ENCODE measurements at regions not wholly inside any gene's neighbourhood (a gene's known extent, or its start where the extent isn't known, plus 50 kb on each side); places are given as distances from the start of the nearest gene placed in this dataset.

DNA sequence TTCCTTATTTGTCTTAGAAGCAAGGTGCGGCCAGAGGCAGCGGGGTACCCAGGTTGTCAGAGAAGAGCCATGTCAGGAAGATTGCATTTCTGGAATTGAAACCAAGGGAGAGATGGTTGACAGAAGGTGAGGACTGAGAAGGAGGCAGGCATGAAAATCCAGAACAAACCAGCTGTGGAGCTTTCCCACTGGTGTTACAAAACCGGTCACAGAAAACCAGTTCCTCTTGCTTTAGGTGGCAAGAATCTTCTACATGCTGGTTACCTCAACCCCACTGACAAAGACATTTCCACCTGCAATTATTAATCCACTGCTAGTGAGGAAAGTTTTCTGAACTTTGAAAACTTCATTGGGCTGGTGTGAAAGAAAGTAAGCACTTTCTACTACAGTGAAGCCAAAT lies 64.0 kb upstream of the MED4 start:
- DNase-seq (ENCODE audit: low read depth in 2 of 2), result no peak
- no peak overlapping the region for H3K4me3 ChIP-seq (replicated peaks in 1 of 2; ENCODE audit: low read depth in 2 of 2, low read length in 2 of 2)
- TF ChIP-seq, protein P1, sequence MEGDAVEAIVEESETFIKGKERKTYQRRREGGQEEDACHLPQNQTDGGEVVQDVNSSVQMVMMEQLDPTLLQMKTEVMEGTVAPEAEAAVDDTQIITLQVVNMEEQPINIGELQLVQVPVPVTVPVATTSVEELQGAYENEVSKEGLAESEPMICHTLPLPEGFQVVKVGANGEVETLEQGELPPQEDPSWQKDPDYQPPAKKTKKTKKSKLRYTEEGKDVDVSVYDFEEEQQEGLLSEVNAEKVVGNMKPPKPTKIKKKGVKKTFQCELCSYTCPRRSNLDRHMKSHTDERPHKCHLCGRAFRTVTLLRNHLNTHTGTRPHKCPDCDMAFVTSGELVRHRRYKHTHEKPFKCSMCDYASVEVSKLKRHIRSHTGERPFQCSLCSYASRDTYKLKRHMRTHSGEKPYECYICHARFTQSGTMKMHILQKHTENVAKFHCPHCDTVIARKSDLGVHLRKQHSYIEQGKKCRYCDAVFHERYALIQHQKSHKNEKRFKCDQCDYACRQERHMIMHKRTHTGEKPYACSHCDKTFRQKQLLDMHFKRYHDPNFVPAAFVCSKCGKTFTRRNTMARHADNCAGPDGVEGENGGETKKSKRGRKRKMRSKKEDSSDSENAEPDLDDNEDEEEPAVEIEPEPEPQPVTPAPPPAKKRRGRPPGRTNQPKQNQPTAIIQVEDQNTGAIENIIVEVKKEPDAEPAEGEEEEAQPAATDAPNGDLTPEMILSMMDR (IDR thresholded peaks at IDR 0.05; ENCODE audit: low read depth, low read length), result no peak

DNA sequence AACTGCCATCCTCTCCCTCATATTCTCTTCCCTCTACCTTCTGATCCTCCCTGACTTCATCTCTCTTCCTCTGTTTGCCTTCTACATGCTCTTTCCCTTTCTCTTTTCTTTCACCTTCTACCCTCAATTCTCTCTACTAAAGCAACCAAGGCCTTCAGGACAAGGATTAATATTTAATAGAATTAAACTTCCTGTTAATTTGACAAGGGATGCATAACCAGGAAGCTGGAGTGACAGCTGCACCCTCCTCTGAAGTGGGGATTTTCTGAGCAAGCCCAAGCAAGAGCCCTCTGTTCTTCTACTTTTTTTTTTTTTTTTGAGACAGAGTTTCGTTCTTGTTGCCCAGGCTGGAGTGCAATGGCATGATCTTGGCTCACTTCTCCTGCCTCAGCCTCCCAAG lies 63.4 kb upstream of the MED4 start:
- no peak overlapping the region for H3K4me3 ChIP-seq (replicated peaks in 1 of 2; ENCODE audit: low read depth in 2 of 2, low read length in 2 of 2)
- TF ChIP-seq, protein P1 (IDR thresholded peaks at IDR 0.05; ENCODE audit: low read depth, low read length), result no peak
- DNase-seq (ENCODE audit: low read depth in 2 of 2), result no peak

DNA sequence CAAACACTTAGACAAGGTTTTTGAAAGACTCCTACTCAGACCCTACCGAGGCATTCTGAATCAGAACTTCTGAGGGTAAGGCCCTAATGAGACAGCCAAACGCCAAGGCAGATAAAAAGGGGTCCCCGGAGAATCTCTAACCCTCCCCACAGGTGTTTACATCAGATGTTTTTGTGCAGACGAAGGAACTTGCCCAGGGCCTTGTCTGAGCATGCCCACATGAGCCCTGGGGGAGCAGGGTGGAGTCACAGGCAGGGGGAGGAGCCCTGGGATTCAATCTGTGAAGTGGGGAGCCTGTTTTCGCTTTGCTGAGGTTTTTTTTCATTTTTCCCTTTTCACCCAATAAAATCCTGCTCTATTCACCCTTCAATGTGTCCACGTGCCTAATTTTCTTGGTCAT lies 61.6 kb upstream of the MED4 start:
- TF ChIP-seq, protein P1 (IDR thresholded peaks at IDR 0.05; ENCODE audit: low read depth, low read length), result no peak
- H3K4me3 ChIP-seq (replicated peaks in 1 of 2; ENCODE audit: low read depth in 2 of 2, low read length in 2 of 2), result no peak overlapping the region
- no peak for DNase-seq (ENCODE audit: low read depth in 2 of 2)

DNA sequence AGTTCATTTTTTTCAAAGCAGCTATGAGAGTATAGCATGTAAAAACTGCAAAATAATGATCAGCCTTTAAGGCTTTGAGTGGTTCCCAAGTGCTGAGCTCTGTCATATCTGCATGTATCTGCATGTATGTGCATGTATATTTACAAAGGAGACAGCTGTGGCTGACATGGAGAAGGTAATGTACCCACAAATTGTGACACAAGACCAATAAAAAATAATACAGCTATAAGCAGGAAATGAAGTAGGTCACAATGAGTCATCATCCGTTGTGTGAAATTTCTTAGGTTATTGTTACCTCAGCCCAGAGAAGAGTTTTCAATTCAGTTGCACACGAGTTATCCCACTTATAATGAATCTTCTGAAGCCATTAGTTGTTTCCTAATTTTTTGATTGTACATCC lies 60.9 kb upstream of the MED4 start:
- H3K4me3 ChIP-seq (replicated peaks in 1 of 2; ENCODE audit: low read depth in 2 of 2, low read length in 2 of 2), result no peak overlapping the region
- TF ChIP-seq, protein P1 (IDR thresholded peaks at IDR 0.05; ENCODE audit: low read depth, low read length), result no peak
- DNase-seq (ENCODE audit: low read depth in 2 of 2), result peak; percentile 64 to 82

DNA sequence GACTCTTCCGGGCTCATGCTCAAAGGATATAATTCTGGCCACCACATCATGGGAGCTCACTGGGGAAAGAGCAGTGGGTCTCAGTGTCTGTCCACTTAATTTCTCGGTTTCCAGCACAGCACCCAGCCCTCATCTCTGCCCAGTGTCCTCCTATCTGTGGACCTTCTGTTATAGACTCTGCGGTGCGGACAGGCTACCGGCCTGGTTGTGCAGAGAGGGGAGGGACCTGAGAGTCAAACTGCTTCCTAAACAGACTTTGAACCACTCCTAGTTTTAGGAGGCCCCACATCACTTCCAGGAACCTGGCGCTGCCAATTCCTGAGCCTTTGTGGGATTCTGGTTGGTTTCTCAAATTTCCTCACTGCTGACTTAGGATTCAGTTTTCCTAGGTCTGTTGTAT lies 59.8 kb upstream of the MED4 start:
- no peak overlapping the region for H3K4me3 ChIP-seq (replicated peaks in 1 of 2; ENCODE audit: low read depth in 2 of 2, low read length in 2 of 2)
- DNase-seq (ENCODE audit: low read depth in 2 of 2), result no peak
- TF ChIP-seq, protein P1 (IDR thresholded peaks at IDR 0.05; ENCODE audit: low read depth, low read length), result no peak

DNA sequence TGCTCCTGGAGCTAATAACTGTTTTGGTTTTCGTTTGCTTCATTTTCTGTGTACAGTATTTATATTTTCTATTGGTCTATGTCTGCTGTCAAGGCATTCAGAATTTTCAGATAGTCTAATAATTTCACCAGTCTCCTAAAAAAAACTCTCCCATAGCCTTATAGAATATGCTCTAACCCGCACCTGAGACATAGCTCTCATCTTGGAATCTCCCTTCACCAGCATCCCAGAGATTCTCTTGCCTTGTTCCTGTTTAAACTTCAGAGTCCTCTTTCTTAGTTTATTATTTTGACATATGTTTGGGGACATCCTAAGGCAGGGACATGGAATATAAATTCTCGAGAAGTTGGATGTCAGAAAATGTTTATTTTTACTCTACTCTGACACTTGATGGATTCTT lies 58.3 kb upstream of the MED4 start:
- TF ChIP-seq, protein P1 (IDR thresholded peaks at IDR 0.05; ENCODE audit: low read depth, low read length), result no peak
- no peak for DNase-seq (ENCODE audit: low read depth in 2 of 2)
- no peak overlapping the region for H3K4me3 ChIP-seq (replicated peaks in 1 of 2; ENCODE audit: low read depth in 2 of 2, low read length in 2 of 2)

DNA sequence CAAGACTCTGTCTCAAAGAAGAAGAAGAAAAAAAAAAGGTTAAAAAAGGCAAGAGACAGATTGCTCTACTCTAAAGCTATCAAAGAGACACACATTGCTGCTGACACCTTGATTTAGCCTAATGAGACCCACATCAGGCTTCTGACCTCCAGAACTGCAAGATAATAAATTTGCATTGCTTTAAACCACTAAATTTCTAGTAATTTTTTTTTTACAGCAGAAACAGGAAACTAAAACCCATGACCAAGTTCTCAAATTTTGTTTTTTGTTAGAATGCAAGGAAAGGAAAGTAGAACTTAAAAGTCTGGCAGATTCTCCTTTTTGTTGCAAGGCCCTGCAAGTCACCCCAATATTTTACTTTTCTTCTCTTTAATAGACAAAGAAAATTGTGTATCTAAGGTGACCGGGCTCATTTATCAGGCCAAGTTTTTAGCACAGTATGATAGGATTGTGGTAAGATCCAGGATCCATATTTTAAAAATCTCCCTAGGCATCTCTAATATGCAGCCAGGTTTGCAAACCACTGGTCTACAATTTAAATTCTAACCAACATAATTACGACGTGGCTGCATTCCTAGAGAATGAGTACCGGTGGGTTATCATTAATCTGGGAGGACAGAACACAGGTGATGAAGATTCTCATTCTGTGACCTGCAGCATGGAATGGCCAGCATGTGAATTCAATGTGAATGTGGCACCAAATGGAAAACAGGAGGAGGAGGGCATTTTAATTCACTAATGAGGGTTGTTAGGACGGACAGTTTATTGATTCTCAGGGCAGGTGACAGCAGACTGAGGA lies 56.7 kb upstream of the MED4 start:
- H3K4me3 ChIP-seq (replicated peaks in 1 of 2; ENCODE audit: low read depth in 2 of 2, low read length in 2 of 2), result no peak overlapping the region
- TF ChIP-seq, protein P1 (IDR thresholded peaks at IDR 0.05; ENCODE audit: low read depth, low read length), result no peak
- DNase-seq (ENCODE audit: low read depth in 2 of 2), result no peak
